GM12801 (cell line): ENCODE measurements at regions not wholly inside any gene's neighbourhood (a gene's known extent, or its start where the extent isn't known, plus 50 kb on each side); places are given as distances from the start of the nearest gene placed in this dataset.

Source experiments
- TF ChIP-seq, protein P1 (sequence below): IDR thresholded peaks from one replicate; pipeline ENCODE4 v1.5.1; 2011; ENCODE audit warnings: control low read depth; ENCODE audit not compliant: insufficient read length; ENCODE audit errors: extremely low read depth

DNA sequence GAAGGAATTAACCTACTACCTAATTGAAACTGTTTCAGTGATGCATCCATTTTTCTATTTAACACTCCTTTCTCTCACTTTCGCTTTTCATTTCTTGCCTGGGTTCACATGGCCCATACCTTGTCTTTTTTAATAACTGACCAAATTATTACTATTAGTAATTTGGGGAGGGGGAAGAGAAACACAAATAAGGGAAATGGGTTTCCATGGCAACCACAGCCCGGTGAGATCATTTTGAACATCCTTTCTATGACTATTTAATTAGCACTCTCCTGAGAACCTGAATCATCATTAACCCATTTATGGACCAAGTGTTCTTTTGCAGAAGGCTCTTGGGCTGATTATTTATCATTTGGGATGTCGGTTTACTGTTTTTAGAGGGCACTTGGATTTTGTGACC lies 628.2 kb upstream of the SALL1 start:
- TF ChIP-seq, protein P1, sequence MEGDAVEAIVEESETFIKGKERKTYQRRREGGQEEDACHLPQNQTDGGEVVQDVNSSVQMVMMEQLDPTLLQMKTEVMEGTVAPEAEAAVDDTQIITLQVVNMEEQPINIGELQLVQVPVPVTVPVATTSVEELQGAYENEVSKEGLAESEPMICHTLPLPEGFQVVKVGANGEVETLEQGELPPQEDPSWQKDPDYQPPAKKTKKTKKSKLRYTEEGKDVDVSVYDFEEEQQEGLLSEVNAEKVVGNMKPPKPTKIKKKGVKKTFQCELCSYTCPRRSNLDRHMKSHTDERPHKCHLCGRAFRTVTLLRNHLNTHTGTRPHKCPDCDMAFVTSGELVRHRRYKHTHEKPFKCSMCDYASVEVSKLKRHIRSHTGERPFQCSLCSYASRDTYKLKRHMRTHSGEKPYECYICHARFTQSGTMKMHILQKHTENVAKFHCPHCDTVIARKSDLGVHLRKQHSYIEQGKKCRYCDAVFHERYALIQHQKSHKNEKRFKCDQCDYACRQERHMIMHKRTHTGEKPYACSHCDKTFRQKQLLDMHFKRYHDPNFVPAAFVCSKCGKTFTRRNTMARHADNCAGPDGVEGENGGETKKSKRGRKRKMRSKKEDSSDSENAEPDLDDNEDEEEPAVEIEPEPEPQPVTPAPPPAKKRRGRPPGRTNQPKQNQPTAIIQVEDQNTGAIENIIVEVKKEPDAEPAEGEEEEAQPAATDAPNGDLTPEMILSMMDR: no peak

DNA sequence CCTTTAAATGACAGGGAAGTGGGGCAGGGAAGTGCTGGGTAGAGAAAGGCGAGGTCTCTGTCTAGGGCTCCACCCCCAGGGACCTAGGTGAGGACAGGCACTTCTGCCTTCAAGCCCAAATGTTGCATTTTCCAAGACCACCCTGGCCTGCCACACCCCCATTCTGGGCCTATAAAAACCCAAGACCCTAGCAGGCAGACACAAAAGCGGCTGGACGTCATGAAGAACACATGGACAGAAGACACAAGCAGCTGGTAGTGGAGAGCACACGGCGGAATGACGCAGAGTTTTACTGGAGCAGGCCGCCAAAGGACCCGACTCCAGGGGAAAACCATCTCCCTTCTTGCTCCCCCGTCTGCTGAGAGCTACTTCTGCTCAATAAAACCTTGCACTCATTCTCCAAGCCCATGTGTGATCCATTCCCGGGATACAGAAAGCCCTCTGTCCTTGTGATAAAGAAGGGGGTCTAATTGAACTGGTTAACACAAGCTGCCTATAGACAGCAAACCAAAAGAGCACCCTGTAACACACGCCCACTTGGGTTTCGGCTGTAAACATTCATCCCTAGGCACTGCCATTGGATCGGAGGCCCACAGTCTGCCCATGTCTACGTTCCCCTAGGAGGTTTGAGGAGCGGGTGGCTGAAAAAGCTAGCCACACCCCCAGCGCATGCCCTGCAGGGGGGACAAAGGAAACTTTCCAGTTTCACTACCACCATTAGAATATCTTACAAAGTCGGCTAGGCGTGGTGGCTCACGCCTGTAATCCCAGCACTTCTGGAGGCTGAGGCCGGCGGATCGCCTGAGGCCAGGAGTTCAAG lies 622.2 kb upstream of the SALL1 start:
- TF ChIP-seq, protein P1: no peak

DNA sequence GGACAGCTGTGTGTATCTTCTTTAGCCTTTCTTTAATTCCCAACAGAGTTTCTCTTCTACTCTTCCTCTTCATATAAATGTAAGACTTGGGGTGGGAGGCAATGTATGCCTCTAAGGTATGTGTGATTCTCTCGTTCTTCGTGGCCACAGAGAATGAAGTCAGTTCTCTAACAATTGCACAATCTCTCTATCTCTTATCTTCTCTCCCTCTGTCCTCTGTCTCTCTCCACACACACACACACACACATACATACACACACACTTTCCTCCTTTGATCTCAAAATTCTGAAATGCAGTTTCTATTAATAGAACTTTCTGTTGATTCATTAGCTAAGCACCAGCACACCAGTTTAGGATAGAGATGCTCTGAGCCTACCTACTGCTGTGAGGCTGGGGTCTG lies 615.7 kb upstream of the SALL1 start:
- TF ChIP-seq, protein P1: no peak

DNA sequence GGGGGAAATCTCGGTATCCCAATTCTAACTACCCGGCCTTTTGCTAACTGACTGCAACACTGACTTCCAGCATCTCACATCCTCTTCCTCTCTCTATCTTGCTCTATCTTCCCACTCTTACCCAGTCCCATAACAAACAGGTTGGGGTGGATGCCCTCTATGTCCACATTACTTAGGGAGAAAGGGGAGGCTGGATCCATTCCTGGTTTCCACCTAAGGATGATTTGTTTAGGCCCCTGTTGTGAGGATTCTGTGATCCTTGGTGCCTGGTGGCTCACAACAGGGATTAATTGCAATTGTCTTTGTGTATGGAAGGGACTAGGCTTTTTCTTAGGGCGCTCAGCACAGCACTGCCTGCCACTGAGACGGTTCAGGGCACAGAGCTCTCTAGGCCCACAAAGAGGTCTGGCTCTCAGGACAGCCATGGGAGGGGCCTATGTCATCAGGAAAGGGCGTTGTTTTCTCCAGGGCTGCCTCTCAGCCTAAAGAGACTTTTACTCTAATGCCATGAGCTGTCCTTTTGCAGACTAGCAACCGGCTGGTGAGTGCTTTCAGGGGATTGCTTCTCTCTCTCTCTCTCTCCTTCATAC lies 612.1 kb upstream of the SALL1 start:
- TF ChIP-seq, protein P1: no peak

DNA sequence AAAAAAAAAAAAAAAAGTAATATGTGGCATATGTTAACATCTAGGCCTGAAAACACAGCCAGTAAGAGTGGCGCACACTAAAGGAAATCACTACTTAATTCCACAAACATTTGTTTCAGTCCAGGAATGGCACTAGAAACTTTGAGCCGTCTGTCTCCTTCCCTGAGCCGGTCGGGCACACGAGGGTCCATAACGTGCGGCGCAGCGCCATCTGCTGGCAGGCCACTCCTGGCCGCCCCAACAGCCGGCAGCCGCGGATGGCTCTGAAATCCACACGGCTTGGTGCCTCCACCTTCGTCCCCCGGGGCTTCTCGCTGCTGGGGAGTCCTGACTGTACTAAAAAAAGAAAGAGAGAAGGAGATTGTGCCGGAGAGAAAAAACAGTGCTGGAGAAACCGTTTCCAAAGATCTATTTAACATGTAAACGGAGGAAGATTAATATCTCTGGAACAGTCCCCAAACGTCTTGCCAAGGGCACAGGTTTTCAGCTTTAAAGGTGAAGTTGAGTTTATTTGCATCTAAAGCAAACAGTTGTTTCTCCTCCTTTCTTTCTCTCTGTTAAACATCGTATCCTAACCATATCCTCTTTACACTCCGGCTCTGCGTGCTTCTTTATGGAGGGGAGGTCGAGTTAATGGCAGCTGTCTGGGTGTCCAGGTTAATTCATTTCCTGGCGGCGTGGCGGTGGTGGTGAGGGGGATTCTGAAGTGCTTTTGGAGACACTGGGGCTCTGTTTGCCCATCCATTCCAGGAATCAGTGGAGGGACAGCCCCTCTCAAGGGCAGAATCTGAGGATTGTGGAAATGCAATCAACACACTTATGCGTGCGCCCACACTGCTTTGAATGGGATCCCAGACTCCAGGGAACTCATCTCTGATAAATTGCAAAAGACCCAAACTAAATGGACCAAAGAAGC lies 611.3 kb upstream of the SALL1 start:
- TF ChIP-seq, protein P1: peak; percentile 13

DNA sequence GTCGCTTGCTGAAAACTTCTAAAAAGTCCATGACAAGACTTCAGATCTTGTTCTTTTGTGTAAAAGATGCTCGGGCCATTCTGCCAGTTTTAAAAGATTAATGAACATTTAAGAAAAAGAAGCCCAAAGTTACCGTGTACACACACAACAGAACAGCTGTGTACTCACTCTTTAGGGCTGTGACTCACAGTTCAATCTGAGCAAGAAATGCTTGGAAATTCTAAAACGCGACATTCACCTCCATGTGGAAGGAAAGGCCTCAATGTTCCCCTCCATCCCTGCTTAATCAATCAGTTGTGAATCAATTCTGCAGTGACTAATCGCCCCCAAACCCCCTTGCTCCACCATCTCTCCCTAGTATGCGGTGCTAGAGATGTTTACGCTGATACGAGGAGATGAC lies 609.9 kb upstream of the SALL1 start:
- TF ChIP-seq, protein P1: no peak

DNA sequence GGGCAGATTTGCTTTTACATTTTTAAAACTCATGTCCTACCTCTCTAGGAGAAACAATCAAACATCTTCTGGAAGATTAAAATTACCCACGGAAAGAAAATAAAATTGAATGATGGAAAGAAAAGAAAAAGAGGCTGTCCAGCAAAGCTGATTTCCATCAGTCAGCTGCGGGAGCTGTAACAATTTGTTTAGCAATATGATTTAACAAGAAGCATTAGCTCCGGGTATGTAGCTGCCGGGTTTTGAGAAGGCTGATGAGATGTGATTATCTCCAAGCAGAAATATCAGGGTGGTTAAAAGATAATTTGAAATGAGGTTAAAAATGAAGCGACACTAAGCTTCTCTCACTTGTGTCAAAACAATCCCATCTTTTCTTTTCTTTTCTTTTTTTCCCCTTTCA lies 608.9 kb upstream of the SALL1 start:
- TF ChIP-seq, protein P1: no peak
